Stimulated activated CD4-positive, alpha-beta T cell treated with anti-CD3 and anti-CD28 coated beads, Interleukin-12 subunit alpha, Interleukin-12 subunit beta, amount 100 ng/mL, for 48 hours (primary cell): ENCODE measurements at regions not wholly inside any gene's neighbourhood (a gene's known extent, or its start where the extent isn't known, plus 50 kb on each side); places are given as distances from the start of the nearest gene placed in this dataset.

Source experiments
- DNase-seq, 3 donors: peaks; one replicate each; pipeline ENCODE4 v3.0.0-alpha.2; 2020; ENCODE audit warnings: low read depth in 2 of 3, low spot score in 1 of 3

DNA sequence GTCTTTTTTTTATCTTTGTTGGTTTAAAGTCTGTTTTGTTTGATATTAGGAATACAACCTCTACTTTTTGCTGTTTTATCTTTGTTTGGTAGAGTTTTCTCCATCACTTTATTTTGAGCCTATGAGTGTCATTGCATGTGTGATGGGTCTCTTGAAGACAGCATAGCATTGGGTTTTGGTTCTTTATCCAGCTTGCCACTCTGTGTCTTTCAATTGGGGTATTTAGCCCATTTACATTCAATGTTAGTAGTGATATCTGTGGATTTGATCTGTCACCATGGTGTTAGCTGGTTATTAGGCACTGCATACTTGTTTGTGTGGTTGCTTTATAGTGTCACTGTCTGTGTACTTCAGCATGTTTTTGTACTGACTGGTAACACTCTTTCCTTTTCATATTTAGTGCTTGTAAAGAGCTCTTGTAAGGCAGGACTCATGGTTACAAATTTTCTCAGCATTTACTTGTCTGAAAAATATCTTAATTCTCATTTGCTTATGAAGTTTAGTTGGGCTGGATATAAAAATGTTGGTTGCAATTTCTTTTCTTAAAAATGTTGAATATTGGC is 845.5 kb downstream of the TLE4 start:
- DNase-seq: no peak

DNA sequence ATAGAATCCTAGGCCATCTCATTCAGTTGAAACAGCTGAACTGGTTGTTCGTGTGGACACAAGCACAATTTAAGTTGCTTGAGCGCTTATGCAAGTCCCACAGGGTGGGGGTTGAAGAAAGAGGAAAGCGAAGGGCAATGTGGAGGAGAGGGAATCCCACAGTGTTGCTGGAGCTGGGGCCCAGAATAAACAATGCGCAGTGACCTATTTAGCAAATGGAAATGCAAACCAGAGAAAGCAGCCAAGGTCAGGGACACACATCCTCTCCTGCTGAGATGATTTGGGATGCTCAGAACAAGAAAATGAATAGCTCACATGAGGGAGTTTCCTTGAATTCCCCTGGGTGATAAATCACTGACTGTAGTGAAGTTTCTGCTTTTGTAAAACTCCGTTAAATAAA is 838.3 kb downstream of the TLE4 start:
- DNase-seq: no peak

DNA sequence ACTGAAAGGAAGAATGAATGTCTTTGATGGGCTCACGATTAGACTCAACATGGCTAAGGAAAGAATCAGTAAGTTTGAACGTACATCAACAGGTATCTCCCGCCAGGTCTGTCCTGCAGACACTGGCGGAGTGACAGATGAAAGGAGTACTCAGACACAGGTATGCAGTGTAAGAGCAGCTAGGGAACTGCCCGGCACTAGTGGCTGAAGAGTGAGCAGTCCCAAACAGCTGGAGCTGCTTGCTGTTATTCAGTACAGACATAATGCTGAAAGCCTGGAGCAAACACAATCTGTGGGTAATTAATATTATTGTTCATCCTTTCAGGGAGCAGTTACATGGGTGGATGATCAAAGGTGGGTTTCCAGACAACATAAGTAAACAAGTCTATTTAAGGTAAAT is 835.5 kb downstream of the TLE4 start:
- no peak for DNase-seq

DNA sequence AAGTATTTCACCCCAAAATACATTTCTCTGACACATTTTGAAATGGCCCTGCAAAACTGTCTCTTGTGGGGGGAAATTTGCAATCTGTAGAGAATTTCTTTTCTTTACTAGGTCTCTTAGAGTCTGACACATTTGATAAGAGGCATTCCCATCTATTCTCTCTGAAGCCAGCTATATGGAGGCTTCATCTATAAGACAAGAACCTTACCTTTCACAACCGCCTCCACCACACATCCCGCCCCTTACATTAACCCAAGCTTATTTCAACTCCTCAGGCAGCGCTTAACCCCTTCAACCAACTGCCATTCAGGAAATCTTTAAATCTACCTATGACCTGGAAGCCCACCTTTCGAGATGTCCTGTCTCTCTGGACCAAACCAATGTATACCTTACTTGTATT is 829.5 kb downstream of the TLE4 start:
- no peak for DNase-seq

DNA sequence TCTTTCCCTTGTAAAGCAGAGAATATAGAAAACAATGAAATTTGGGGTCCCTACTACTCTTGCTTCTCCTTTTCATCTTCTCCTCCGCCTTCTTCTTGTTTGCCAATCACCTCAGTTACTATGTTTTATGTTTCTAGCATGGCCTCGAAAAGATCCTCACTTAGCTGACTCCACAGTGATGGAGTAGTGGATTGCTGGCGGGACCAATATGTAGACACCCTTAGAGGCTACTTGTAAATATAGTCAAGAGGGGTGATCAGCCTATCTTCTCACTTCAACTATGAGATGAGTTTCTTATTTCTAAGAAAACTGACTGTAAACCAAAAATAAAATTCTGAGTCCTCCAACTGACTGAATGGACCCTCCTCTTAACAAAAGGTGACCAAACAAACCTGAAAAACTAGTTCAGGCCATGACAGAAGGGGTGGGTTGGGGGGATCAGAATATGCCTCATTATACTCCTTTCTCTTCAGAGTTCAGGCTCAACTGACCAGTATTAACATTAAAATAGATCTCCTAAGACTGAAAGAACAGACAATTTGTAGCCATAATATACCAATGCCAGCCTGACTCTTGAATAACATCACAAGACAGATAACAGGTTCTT is 829.0 kb downstream of the TLE4 start:
- DNase-seq: no peak

DNA sequence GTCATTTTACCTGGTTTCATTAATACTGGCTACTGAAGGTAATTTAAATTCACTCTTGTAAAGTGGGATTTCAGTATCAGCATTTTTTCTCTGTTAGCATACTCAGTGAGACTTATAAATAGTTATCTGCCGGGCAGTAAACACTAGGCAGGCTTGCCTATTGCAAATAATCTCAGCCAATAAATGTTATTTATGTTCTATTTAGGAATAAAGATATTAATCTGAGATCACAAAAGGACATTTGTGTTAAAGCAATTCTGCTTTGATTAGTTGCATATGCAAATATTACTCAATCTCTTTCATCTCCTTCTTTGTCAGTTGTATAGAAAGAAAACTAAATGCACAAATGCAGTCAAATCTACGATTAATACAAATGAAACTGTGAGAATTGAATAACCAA is 827.8 kb downstream of the TLE4 start:
- DNase-seq: no peak

DNA sequence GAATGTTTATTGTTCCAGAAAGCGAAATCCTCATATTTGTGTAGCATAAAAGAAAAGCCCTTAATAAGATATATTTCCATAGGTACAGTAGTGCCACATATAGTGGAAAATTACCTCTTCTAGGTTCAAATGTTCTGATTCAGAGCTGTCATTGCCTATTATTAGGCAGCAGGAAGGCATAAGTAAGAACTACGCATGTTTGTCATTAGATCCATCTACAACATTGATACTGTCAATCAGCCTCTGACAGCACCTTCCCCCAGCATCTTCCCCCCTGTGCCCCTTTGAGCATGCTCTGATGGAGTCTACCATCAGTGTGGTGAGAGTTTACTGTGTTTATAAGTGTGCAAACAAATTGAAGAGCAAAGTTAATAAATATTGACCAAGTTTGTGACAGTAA is 816.1 kb downstream of the TLE4 start:
- no peak for DNase-seq

DNA sequence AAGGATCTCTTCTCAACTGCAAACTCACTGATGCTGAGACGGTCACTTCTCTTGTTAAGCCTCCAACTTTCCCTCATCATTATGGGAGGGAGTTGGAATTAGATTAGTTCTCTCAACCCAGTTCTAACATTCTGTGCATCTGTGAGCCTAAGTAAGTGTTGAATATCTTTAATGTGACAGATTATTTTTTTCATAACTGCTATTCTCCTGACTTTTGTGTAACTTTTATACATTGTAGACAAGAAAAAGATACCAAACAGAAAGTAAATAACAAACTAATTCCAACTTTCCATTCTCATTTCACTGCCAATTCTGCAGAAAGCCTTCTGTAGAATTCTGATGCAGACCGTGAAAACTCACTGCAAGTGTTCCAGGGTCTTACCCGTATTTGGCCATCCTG is 813.5 kb downstream of the TLE4 start:
- DNase-seq: no peak

DNA sequence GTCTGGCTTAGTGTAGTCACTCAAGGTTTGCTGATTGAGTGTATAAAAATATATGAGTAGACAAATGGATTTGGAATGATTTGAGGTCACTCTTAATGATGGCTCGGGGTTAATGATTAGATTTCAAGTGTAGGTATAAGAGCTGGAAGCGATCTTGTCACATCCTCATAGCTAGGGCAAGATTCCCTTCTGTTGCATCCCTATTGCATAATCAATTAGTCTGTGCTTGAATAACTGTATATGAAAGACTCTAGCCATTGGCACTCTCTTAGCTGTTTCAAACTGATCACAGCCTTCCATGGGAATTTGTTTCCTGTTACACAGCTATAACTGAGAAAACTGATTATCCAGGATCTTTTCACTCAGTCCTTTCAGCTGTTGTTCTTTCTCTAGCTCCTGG is 811.6 kb downstream of the TLE4 start:
- DNase-seq: no peak

DNA sequence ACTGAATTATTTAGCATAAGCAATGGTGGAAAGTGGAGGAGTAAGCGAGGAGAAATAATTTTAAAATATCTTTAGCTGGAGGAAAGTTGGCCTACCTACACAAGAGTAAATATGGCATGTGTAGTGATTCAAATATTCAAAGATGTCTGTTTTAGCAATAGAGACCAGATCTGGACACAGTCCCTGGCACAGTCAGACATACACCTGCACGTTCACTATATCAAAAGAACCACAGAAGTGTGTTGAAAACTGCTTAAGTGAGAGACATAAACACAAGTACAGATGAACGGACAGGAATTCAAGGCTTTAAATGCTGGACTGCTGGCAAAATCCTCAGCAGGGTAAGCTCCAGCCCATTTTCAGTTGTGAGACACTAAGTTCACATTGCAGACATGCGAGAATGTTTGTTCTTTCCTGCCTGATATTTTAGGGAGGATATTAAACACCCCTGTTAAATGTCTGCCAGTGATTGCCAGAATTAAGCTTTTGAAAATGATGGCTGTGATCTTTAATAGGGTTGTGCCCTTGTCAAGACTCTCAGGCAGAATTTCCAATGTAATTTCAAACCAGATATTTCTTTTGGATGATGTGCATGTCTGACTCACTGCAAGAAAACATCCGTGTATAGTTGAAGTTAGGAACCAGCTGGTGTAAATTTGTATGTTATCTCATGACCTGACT is 810.6 kb downstream of the TLE4 start:
- no peak for DNase-seq

DNA sequence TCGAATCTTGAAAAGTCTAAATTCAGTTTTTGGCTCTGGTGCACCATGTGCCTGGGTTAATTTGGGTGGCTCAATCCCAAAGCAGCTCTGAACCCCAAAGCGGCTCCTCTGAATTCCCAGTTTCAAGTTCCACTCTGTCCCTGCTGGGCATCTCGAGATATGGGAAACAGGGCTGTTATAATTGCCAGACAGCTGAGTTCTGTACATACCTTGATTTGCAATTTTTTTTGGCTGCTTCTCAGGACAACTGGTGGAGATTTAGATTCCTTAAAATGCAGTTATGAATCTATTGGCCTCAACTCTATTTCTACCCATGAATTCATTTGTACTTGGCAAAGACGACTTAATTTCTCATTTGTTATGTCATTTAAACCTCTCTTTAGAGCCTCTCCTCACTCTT is 808.5 kb downstream of the TLE4 start:
- DNase-seq: no peak

DNA sequence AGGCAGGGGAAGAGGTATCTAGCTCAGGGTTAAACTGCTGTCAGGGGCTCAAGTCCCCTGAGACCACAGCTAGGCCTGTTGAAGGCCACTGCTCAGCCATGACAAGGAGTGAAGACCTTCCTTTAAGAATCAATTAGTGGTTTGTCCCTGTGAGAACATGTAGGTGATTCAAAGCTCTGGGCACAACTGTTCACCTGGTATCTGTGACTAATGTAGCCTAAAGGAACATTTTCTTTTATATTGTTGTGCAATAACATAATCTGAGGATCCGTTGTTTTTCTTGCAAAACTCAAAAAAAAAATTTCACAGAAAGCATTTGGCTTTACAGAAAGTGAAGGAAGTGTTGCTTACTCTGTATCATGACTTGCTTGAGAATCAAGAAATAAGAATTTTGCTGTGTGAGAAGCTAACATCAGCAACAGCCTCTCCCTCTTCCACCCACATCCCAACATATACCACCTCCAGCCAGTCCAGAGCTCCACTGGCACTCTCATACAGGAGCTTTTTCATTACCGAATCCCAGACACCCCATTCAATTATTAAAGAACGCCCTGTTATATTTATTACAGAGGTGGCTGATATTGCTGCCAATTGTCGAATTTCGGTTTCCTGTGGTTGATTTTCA is 807.0 kb downstream of the TLE4 start:
- DNase-seq: no peak

DNA sequence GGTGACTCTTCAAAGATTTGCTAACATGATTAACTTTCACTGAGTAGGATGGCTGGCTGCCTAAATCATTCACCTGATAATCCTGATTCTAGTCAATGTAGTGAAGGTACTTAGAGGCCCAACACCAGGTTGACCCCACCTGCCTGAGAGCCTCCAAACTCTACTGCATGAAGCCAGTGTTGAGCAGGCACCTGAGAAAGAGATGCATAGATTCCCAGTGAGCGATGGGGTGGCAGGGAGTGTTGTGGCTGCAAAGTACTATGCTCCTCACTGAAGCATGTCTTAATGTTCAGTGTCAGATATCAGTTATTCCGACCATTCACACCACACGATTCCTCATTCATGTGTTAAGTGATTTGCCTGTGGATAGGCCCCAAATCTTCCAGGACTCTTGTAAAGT is 804.4 kb downstream of the TLE4 start:
- DNase-seq: no peak

DNA sequence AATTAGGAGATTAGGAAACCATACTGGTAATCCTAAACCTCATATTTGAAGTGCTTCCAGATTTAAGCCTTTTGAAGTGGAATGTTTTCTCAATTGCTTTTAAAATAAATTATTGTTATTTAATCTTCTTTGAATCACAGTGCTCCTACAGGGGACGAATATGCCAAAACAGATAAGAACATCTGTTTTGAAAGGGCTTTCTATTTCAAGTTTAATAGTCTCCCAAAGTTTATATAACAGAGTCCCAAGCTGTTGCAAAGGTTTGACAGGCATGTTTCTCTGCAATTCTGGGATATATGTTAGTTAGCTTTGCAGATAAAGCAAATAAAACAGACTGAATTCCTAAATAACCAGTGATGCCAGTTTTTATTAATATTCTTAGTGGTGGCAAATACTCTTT is 803.7 kb downstream of the TLE4 start:
- DNase-seq: no peak

DNA sequence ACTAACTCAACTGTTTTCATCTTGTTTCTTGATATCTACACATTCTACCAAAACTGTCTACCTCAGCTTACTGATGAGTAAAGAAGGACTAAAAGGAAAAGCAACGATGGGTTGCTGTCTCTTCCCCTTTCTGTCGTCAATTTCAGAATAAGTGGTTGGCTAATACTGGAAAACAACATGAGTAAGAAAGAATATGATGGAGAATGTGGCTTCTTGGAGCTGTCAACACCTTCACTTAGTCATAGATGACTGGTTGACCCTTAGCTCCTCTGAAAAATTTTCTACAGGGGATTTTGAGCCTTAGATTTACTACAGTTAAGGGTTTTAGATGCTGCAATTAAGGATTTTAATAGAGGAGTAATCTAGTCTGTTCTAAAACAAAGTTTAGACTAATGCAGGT is 797.9 kb downstream of the TLE4 start:
- DNase-seq: no peak

DNA sequence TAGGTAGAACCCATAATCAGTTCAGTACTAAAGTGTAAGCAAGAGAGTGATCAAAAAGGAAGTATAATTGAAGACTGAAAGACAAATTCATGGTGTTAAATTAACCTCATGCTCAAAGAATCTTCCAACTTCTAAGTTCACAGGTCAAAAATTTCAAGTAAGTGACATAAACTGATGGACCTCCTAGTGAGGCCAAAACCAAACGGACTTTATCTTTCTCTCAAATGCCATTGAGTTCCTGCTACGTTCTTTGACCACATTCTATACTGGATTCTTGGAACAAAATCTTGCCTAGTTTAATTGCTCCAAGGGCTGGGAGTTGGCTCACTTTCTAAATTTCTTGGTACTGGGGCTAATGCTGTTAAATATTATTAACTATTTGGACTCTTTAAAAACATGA is 794.9 kb downstream of the TLE4 start:
- no peak for DNase-seq

DNA sequence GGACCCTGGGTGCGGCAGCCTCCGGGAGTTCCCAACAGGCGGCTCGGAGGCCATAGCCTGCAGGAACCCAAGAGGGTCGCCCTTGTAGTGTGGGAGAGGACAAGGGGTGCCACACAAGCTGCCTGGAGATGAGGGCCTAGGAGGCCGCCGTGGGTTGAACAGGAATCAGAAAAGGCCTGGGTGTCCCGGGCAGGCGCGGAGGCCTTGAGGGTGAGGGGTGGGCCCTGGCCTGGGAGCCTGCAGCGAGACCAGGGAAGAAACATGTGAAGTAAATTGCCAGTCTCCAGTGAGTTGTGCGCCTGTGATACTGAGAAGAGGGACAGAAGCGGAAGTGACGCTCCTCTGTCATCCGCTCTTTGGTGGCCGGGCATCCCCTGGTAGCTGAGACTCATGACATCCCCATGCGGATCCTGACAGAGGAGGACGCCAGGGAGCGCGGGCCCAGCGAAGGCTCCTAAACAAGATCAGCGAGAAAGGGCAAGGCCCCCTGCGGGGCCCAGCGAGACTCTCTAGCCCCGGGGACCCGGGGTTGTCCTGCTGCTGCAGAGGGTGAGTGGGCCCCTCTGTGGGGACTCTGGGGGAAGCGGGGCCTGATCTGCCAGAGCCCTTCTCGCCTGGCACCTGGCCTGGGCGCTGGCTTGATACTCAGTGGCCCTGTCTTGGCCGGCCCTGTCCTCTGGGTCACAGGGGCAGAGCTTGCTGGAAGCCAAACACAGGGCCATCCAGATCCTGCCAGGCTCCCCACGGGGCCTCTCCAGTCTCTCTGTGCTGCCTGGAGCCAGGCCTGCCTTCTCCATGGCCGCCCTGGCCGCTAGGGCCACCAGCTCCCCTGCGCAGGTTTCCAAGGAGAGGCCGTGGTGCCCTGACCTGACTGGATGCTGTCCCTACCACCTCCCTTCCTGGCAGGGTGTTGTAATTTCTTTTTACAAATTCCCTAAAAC is 788.4 kb downstream of the TLE4 start:
- DNase-seq: no peak

DNA sequence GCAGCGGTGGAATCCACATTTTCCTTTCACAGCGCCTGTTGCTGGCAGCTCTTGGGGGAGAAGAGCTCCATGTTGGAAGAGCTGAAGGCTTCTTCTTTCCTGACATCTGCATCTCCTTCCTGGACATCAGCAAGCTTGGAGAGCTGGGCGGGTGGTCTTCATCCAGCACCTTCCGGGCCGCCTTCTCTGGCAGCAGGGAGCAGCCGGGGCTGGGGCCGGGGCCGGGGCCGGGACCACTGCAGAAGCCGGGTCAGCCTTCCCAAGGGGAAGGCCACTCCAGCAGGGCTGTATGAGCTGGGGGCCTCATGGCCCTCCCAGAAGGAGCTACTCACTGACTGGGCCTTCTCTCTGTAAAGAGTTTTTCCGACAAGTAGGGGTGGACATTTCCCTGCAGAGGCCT is 787.5 kb downstream of the TLE4 start:
- DNase-seq: no peak

DNA sequence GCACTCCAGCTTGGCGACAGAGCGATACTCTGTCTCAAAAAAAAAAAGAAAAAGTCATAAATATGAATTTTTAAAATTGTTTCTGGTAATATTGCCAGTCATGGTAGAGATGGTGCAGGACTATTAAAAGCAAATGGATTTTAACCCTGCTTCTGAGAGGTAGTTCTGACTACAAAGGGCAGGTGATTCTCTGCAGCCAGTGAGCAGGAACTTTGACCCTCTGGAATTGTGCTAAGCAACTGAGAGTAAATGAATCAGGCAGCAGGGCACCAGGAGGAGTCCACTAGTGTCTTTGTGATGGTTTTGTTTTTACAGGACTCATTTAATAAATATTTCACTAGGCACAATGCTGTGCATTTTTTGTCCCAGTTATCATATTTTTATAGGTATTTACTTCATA is 781.2 kb downstream of the TLE4 start:
- DNase-seq: no peak

DNA sequence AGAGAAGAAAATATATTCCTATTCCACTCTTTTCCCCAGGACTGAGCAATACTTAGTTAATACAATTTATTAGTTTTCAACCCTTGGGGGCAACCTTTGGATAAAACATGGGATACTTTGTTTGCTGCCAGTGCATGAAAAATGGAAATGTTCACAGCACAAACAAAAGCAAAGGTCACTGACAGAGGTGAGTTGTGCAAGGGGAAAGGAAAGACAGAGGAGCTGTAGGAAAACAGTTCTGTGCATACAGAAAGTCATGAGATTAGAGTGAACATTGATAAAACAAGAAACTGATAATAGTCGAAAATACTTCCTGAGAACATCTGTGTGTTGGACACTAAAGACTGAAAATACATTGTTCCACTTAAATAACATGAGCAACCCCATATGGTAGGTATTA is 779.8 kb downstream of the TLE4 start:
- DNase-seq: no peak

DNA sequence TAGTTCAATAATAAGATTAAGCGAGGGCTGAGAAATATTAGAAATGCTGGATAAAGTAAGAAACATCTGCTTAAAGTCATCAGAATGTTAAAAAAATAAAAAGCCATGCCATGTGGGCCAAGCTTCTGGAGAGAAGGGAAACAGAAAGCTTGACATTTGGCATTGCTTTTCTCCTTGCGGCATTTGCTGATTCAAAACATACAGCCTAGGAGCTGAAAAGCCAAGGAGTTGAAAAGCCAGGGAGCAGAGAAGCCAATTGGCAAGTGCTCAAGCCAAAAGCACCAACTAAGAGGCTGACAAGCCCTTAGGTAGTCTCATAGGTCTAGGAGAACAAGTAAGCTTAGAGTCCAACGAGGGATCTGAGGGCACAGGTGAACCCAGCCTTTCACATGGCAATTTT is 754.3 kb downstream of the TLE4 start:
- no peak for DNase-seq

DNA sequence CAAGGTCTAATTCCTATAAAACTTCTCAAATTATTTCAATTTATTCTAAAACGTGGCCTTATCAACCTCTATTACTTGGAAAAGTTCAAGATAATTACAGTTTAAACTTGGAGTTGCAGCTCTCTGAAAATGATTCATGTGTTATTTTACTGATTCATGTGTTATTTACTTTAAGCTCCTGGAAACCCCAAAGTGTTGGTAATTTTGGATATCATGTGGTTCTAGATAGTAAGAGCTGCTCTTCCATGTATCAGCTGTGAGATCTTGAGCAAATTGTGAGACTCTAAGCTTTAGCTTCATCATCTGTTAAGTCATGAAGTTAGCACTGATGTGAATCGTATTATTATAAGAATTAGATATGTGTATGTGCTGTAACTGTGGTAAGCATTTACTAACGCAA is 749.2 kb downstream of the TLE4 start:
- DNase-seq: no peak
